GM19468 (cell line): ENCODE measurements at regions not wholly inside any gene's neighbourhood (a gene's known extent, or its start where the extent isn't known, plus 50 kb on each side); places are given as distances from the start of the nearest gene placed in this dataset.
"Not testable (repeated sequence)": the region's sequence is repeated elsewhere in the genome, so short reads cannot be mapped to it uniquely, and the experiment has no call there.

Source experiments
- ATAC-seq: cut with Tn5 transposase; IDR thresholded peaks from one replicate; pipeline ENCODE4 v1.9.1; 2021; ENCODE audit warnings: mild to moderate bottlenecking, moderate library complexity, moderate number of reproducible peaks; ENCODE audit not compliant: unreplicated experiment; ENCODE audit errors: extremely low read depth

GRCh38 chr13:42396901-42397655, 125.1 kb downstream of the AKAP11 start:
- ATAC-seq: no peak

GRCh38 chr13:42398533-42398932, 126.6 kb downstream of the AKAP11 start:
- ATAC-seq: no peak

DNA sequence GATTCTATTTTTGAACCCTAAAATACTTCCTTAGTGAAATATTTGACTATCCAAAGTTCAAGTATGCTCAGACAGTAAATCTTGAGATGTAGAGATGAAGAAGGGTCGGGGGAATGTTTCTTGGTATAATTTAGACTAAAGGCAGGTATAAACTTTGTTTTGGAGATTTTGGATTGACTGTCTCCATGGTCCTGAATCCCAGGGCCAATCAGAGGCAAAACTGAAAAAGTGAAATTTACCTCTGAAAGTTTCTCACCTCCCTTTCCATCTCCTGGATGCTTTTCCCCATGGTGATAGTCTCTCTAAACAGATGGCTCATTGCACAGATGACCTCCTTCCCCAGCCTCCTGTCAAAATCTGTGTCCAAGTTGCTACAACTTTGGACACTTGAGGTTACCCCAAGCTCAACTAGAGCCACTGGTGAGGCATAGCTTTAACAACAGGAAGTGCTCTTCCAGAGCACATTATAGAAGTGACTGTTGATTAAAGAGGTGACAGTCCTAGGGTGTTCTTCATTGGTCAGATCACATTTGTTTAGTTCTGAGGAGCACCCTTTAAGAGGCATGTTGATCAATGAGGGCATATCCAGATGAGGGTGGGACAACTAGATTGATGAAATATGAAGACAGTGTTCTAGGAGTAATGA, 128.4 kb downstream of the AKAP11 start:
- no peak for ATAC-seq

- no peak for ATAC-seq
These were observed 129.4 kb downstream of the AKAP11 start for GRCh38 chr13:42401376-42401775.

DNA sequence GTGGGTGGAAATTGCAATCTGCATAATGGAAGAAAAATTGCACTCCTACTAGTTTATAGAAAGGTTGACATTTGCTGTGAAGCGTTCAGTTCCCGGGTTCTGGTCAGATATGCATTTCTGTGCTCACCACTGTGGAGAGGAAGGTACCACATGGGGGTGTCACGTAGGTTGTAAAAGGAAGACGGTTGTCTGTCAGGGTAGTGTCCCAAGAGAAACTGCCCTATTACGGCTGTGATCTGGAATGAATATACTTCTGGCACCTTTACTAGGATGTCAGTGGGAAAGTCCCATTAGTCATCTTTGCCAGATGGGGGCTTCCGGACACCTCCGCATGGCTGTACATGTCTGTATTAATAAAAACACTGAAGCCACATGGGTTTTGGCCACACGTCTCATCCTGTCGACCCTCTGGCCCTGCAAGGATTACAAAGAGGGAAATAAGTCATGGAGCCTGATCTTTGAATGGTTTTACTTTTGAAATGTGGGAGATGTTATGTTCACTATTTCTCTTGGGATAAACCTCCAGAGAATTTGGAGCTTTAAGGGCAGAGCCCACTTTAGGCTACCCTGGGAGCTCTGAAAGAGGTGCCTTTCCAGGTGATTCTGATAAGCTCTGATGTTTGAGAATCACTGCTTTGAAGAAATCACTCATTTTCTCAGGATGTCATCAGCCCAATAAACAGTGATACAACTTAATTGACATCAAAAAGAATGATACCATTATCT, 133.9 kb downstream of the AKAP11 start:
- ATAC-seq: peak; percentile 40

- no peak for ATAC-seq
These were observed 137.1 kb downstream of the AKAP11 start for GRCh38 chr13:42409075-42409474.

DNA sequence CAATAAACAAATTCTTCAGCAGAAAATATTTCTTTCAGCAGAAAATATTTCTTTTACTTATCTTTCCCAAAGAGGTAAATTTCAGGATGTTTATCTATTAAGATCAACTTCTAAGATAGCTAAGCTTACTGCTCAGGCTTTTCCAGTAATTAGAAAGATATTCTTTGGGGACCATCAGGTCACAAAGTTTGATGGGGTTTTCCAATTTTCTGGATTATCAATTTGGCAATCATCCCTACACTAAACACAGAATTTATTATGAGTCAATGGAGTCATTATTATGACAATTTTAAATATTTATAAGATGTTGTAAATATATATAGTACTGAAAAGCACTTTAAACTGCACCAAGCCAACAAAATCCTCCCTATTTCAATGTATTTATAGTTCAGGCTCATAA, 137.6 kb downstream of the AKAP11 start:
- ATAC-seq: no peak

GRCh38 chr13:42412812-42413483, 141.0 kb downstream of the AKAP11 start:
- ATAC-seq: no peak

DNA sequence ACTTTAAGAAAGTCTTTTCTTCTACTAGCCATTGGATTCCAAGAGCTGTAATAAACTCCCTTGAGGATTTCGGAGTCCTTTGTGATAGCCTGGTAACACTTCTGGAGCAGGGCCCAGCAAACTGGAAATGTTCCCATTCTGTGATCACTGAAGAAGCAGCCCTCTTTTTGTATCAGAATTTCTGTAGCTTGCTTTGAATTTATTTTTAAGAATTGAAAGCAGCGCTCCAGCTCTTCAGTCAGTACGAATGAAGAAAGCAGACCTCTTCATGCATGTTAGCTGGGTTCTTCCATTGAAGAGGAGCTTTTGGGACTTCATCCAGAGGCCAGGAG, 141.5 kb downstream of the AKAP11 start:
- ATAC-seq: no peak

DNA sequence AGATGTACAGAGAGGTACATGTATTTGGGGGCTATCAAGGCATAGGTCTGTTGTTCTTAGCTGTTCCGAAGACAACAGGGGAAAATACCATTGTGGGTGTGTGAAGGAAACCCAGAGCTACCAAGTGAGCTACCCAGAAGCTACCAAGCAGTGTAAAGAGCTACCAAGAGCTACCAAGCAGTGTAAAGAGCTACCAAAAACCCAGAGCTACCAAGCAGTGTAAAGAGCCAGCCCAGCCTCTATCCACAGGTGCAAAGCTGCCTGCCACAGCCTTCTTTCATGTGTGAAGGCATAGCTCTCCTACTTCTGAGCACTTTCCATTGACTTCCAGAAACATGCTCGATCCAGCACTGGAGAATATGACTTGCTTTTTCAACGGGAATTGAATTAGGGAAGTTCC, 145.7 kb downstream of the AKAP11 start:
- no peak for ATAC-seq

GRCh38 chr13:42418184-42418583, 146.2 kb downstream of the AKAP11 start:
- ATAC-seq: no peak

DNA sequence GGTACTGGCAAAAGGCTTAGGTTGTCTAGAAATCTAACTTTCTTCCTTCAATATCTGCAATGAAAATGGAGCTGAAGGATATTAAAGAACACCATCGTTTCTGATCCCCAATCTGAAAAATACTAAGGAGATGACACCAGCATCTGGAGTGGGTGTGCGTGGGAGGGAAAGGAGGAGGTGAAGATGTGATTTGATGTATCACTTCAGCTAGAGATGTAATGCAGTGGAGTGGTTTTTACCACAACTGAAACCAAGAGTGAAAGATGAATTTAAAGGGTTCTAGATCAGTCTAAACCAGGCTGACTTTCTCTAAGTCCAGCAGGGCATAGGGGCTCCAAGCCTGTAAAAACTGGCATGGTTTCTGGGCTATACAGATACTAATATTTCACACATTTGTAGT, 148.4 kb downstream of the AKAP11 start:
- peak; percentile 68 for ATAC-seq

DNA sequence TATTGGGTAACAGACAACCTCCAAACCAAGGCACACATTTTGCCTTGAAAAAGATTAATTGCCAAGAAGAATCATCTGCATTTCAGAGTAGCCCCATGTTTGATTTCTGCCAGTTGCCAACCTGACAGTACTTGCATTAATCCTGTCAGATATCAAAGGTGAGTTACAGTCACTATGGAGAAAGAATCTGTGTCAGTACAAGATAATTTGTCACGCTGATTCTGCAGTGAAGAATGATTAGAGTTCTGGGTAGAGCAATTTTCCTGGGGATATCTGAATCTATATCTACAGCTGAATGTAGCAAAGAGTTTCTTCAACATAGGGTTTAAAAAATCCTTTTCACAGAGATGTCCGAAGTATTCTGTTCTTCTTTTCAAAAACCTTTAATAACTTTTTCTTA, 150.7 kb downstream of the AKAP11 start:
- no peak for ATAC-seq

DNA sequence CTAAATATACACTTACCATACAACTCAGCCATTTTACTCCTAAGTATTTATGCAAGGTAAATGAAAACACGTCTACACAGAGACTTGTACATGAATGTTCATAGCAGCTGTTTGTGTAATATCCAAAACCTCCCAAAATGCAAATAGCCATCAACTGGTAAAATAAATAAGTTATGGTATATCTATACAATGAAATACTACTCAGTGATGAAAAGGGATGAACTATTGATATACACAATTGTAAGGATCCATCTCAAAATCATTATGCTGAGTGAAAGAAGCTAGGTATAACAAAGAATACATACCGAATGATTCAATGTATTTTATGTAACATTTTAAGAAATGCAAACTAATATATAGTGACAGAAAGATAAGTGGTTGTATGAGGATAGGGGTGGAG, 149.8 kb upstream of the TNFSF11 start:
- ATAC-seq: no peak

DNA sequence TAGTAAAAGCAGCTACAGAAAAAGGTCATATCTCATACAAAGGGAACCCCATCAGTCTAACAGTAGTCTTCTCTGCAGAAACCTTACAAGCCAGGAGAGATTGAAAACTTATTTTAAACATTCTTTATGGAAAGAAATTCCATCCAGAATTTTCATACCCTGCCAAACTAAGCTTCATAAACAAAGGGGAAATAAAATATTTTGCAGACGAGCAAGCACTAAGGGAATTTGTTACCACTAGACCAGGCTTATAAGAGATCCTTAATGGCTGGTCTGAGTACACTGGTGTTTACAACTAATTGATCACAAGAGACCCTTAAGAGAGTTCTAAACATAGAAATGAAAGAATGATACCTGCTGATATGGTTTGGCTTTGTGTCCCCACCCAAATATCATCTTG, 128.6 kb upstream of the TNFSF11 start:
- no peak for ATAC-seq

DNA sequence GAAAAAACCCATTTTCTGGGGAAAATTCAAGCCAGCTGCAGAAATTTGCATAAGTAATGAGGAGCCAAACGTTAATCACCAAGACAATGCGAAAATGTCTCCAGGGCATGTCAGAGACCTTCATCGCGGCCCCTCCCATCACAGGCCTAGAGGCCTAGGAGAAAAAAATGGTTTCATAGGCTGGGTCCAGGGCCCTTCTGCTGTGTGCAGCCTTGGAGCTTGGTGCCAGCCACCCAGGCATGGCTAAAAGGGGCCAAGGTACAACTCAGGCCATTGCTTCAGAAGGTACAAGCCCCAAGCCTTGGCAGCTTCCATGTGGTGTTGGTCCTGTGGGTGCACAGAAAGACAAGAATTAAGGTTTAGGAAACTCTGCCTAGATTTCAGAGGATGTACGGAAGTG, 127.4 kb upstream of the TNFSF11 start:
- not testable (repeated sequence) for ATAC-seq

DNA sequence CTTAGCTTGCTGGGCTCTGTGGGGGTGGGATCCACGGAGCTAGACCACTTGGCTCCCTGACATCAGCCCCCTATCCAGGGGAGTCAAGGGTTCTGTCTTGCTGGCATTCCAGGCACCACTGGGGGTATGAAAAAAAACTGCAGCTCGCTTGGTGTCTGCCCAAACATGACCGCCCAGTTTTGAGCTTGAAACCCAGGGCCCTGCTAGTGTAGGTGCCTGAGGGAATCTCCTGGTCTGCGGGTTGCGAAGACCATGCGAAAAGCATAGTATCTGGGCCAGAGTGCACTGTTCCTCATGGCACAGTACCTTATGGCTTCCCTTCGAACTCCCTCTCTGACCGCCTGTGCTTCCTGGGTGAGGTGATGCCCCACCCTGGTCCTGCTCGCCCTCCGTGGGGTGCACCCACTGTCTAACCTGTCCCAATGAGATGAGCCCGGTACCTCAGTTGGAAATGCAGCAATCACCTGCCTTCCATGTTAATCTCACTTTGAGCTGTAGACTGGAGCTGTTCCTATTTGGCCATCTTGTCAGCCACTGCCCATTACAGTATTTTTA, 120.8 kb upstream of the TNFSF11 start:
- ATAC-seq: no peak

DNA sequence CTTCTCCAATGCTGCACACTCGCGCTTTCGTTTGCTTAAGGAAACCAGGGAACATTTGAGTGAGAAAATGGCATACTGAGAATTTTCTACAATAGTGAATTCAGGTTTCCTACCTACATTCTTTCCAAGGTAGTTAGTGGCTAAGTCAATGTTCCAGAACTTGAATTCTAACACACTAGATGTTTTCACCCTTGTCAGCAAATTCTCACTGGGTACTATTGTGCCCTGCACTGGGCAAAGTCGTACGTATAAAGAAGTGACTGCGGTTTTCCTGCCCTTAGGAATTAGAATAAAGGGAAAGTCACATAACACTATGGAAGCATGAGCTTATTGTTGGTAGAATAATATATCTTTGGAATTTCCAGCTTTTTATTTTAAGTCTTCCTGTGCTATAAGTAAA, 119.2 kb upstream of the TNFSF11 start:
- ATAC-seq: no peak

GRCh38 chr13:42458193-42458592, 115.8 kb upstream of the TNFSF11 start:
- ATAC-seq: no peak

DNA sequence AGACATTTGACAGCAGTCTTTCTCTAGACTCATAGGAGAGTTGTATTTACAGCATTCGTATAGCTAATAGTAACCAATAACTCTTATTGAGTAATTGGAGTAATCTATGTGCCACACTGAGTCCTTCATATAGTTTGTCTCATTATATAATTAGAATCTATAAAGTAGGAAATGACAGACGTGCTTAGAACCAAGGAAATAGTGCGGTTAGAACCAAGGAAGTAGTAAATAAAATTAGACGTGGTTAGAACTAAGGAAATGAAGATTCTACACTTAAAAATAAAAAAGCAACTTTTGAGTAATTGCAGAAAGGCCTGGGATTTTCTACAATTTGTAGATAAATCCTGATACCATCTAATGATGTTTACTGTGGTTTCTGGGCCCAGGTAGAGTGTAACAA, 107.8 kb upstream of the TNFSF11 start:
- ATAC-seq: no peak

DNA sequence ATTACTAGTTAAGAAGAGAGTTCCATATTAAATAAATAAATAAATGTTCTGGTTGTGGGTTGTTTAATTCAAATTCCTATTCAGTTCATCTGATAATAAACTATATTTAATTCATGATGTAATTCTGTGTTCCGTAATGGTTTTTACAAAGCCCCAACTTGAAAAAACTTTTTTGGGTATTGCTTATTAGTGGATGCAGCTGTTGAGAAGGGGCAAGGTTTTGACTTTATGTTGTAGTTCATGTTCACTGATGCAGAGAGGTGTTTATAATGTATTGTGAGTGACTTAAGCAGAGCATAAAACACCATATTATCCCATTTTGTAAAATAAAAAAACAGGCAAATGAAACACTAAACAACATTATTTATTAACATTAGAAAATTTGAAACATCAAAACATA, 107.3 kb upstream of the TNFSF11 start:
- no peak for ATAC-seq
